Astrocyte of the cerebellum (primary cell): ENCODE measurements at regions not wholly inside any gene's neighbourhood (a gene's known extent, or its start where the extent isn't known, plus 50 kb on each side); places are given as distances from the start of the nearest gene placed in this dataset.

ENCODE experiments used
- DNase-seq: peaks from one replicate; pipeline ENCODE4 v3.0.0-alpha.2; 2011; ENCODE audit warnings: low read depth
- H3K4me3 ChIP-seq: 2 replicates; pipeline ENCODE4 v1.5.1; 2011; ENCODE audit warnings: mild to moderate bottlenecking, low read depth, low read length, moderate library complexity
- CTCF ChIP-seq: IDR thresholded peaks from 2 replicates; pipeline ENCODE4 v1.5.1; 2012; ENCODE audit warnings: low read length, low read depth, moderate library complexity, mild to moderate bottlenecking; ENCODE audit errors: missing control alignments
- in situ Hi-C: cut with HindIII; loops from 2 replicates; pipeline ENCODE4 v1.10.0; 2017; ENCODE audit warnings: low sequenced_read_pairs

- no peak overlapping the region for H3K4me3 ChIP-seq
- in situ Hi-C loops: no loop called here
- no peak for TF ChIP-seq CTCF
- DNase-seq: no peak
These were observed 293.9 kb downstream of the CYRIA start for GRCh38 chr2:16371751-16372150.

- no peak for TF ChIP-seq CTCF
- no peak for DNase-seq
- H3K4me3 ChIP-seq: no peak overlapping the region
- in situ Hi-C loops: no loop called here
These were observed 296.7 kb downstream of the CYRIA start for GRCh38 chr2:16368951-16369350.

GRCh38 chr2:16368328-16368727, 297.3 kb downstream of the CYRIA start:
- TF ChIP-seq CTCF: no peak
- no peak for DNase-seq
- H3K4me3 ChIP-seq: no peak overlapping the region
- in situ Hi-C loops: no loop called here

- DNase-seq: no peak
- TF ChIP-seq CTCF: no peak
- in situ Hi-C loops: no loop called here
- no peak overlapping the region for H3K4me3 ChIP-seq
These were observed 300.3 kb downstream of the CYRIA start for GRCh38 chr2:16365366-16365765.

GRCh38 chr2:16363581-16363980, 302.1 kb downstream of the CYRIA start:
- TF ChIP-seq CTCF: no peak
- no peak overlapping the region for H3K4me3 ChIP-seq
- no peak for DNase-seq
- in situ Hi-C loops: no loop called here

- no peak for DNase-seq
- in situ Hi-C loops: no loop called here
- no peak for TF ChIP-seq CTCF
- no peak overlapping the region for H3K4me3 ChIP-seq
These were observed 303.0 kb downstream of the CYRIA start for GRCh38 chr2:16362611-16363010.

GRCh38 chr2:16361261-16361995, 304.2 kb downstream of the CYRIA start:
- DNase-seq: no peak
- no peak for TF ChIP-seq CTCF
- H3K4me3 ChIP-seq: no peak overlapping the region
- in situ Hi-C loops: no loop called here
